ENCODE measurements at regions not wholly inside any gene's neighbourhood (a gene's known extent, or its start where the extent isn't known, plus 50 kb on each side); places are given as distances from the start of the nearest gene placed in this dataset.
"Not testable (repeated sequence)": the region's sequence is repeated elsewhere in the genome, so short reads cannot be mapped to it uniquely, and the experiment has no call there.

GRCh38 chrX:56358145-56358544, 126.0 kb downstream of the KLF8 start:
- TF ChIP-seq EZH2 (IDR thresholded peaks at IDR 0.05; ENCODE audit: insufficient read depth, poor library complexity, severe bottlenecking); EZH2phosphoT487 (IDR thresholded peaks at IDR 0.05; ENCODE audit: insufficient read depth, low read depth): not testable (repeated sequence)

All from GM23248 (cell line).